CD14-positive monocyte (primary cell): ENCODE measurements at regions not wholly inside any gene's neighbourhood (a gene's known extent, or its start where the extent isn't known, plus 50 kb on each side); places are given as distances from the start of the nearest gene placed in this dataset.
"Not testable (repeated sequence)": the region's sequence is repeated elsewhere in the genome, so short reads cannot be mapped to it uniquely, and the experiment has no call there.

ENCODE experiments used
- DNase-seq, 3 donors: peaks; one replicate each; pipeline ENCODE4 v3.0.0-alpha.2; 2011 to 2022
- H2AFZ ChIP-seq: 2 replicates; pipeline ENCODE4 v1.6.0; 2012; ENCODE audit warnings: mild to moderate bottlenecking, low read depth, low read length, inconsistent platforms; ENCODE audit not compliant: insufficient read depth, poor library complexity, severe bottlenecking
- H3K27ac ChIP-seq, 2 donors: 1 replicate in 1 of 2; 2 replicates in 1 of 2; pipeline ENCODE4 v1.5.1; 2012 to 2013; ENCODE audit warnings: low read length in 2 of 2, control low read depth in 1 of 2, inconsistent platforms in 1 of 2, low read depth in 1 of 2, mild to moderate bottlenecking in 1 of 2
- H3K27me3 ChIP-seq, 2 donors: one replicate each; pipeline versions ENCODE4 v1.6.0 to v1.6.1; 2011 to 2013; ENCODE audit warnings: low read length in 2 of 2; ENCODE audit not compliant: control insufficient read depth in 2 of 2, insufficient read depth in 2 of 2
- H3K36me3 ChIP-seq, 2 donors: replicated peaks in 1 of 2; 1 replicate in 1 of 2; 2 replicates in 1 of 2; pipeline versions ENCODE4 v1.5.1 to v1.6.1; 2012 to 2013; ENCODE audit warnings: low read length in 2 of 2, control low read depth in 1 of 2, inconsistent platforms in 1 of 2, mild to moderate bottlenecking in 1 of 2; ENCODE audit not compliant: insufficient read depth in 2 of 2, control insufficient read depth in 1 of 2
- H3K4me1 ChIP-seq, 2 donors: 1 replicate in 1 of 2; 2 replicates in 1 of 2; pipeline versions ENCODE4 v1.5.1 to v1.6.1; 2012 to 2013; ENCODE audit warnings: low read length in 2 of 2, control low read depth in 1 of 2, inconsistent platforms in 1 of 2, mild to moderate bottlenecking in 1 of 2, moderate library complexity in 1 of 2; ENCODE audit not compliant: insufficient read depth in 2 of 2, control insufficient read depth in 1 of 2
- H3K4me2 ChIP-seq: replicated peaks from 2 replicates; pipeline ENCODE3; 2012; ENCODE audit warnings: low read length, moderate library complexity, mild to moderate bottlenecking; ENCODE audit not compliant: poor library complexity, severe bottlenecking; ENCODE audit errors: extremely low read depth
- H3K4me3 ChIP-seq, 3 experiments: fragments of 200-600 bp in 1 of 3; sonication (generic) in 1 of 3; replicated peaks in 1 of 3; 1 replicate in 2 of 3; 2 replicates in 1 of 3; pipeline ENCODE4 v1.5.1; 2011 to 2013; ENCODE audit warnings: low read length in 3 of 3, mild to moderate bottlenecking in 3 of 3, control low read depth in 2 of 3, low read depth in 2 of 3, inconsistent platforms in 1 of 3, moderate library complexity in 1 of 3
- H3K79me2 ChIP-seq: 2 replicates; pipeline ENCODE4 v1.6.0; 2012; ENCODE audit warnings: mild to moderate bottlenecking, control low read depth, inconsistent platforms, low read length, moderate library complexity; ENCODE audit not compliant: insufficient read depth
- H3K9ac ChIP-seq: 2 replicates; pipeline ENCODE4 v1.6.0; 2017; ENCODE audit warnings: low read length, mild to moderate bottlenecking; ENCODE audit not compliant: insufficient read depth, poor library complexity, severe bottlenecking
- H3K9me3 ChIP-seq, 2 donors: replicated peaks in 1 of 2; 1 replicate in 1 of 2; 2 replicates in 1 of 2; pipeline versions ENCODE4 v1.5.1 to v1.6.1; 2012 to 2013; ENCODE audit warnings: low read length in 2 of 2, control low read depth in 1 of 2; ENCODE audit not compliant: control insufficient read depth in 1 of 2, insufficient read depth in 1 of 2
- H4K20me1 ChIP-seq: 2 replicates; pipeline ENCODE4 v1.6.0; 2012; ENCODE audit warnings: mild to moderate bottlenecking, low read length, control low read depth, moderate library complexity; ENCODE audit not compliant: insufficient read depth
- H3K27ac Mint-ChIP-seq, 7 donors: one replicate each; pipeline ENCODE4 v1.8.0; 2020; ENCODE audit warnings: mild to moderate bottlenecking in 7 of 7, mixed read lengths in 7 of 7, moderate library complexity in 6 of 7, inconsistent platforms in 2 of 7
- H3K27me3 Mint-ChIP-seq, 3 donors: one replicate each; pipeline ENCODE4 v1.8.0; 2021 to 2022; ENCODE audit warnings: low read depth in 3 of 3, mild to moderate bottlenecking in 3 of 3, mixed read lengths in 3 of 3, moderate library complexity in 3 of 3, inconsistent platforms in 1 of 3
- H3K36me3 Mint-ChIP-seq, 2 donors: one replicate each; pipeline ENCODE4 v1.8.0; 2020; ENCODE audit warnings: mixed read lengths in 2 of 2, inconsistent platforms in 1 of 2, mild to moderate bottlenecking in 1 of 2
- H3K4me1 Mint-ChIP-seq: one replicate; pipeline ENCODE4 v1.8.0; 2020; ENCODE audit warnings: mild to moderate bottlenecking, mixed read lengths
- H3K4me3 Mint-ChIP-seq, 2 donors: one replicate each; pipeline ENCODE4 v1.8.0; 2020; ENCODE audit warnings: mild to moderate bottlenecking in 2 of 2, mixed read lengths in 2 of 2, moderate library complexity in 1 of 2
- H3K9me3 Mint-ChIP-seq, 7 donors: one replicate each; pipeline ENCODE4 v1.8.0; 2020 to 2022; ENCODE audit warnings: mixed read lengths in 7 of 7, mild to moderate bottlenecking in 6 of 7, moderate library complexity in 6 of 7, inconsistent platforms in 2 of 7
- CTCF ChIP-seq: fragments of 200-600 bp; IDR thresholded peaks from one replicate; pipeline ENCODE4 v1.8.0; 2022; ENCODE audit warnings: antibody characterized with exemption, mild to moderate bottlenecking
- WGBS: methylation state at CpG from one replicate; pipeline ENCODE4 v1.1.5; 2013; ENCODE audit warnings: missing lambda C conversion rate; ENCODE audit not compliant: insufficient coverage; 5-methylcytosine and 5-hydroxymethylcytosine counted together
- intact Hi-C, 2 donors: fragments of 100-400 bp; cut with micrococcal nuclease; formaldehyde crosslinking; loops; one replicate each; pipeline versions ENCODE4 v1.15.0 to v1.15.1; 2023

- no peak for TF ChIP-seq CTCF
- Mint-ChIP-seq H3K27ac (no peak overlapping the region), H3K36me3 (peaks cover 0 to 3% of the 10 kb centered on the region in 2 donors), H3K27me3 (peaks cover 0 to 2% (median 0%) of the 10 kb centered on the region in 3 donors), H3K9me3 (peaks cover 0 to 6% (median 0%) of the 10 kb centered on the region in 7 donors), H3K4me3 (no peak overlapping the region), H3K4me1 (no peaks in the 10 kb centered on the region)
- no peaks in the 10 kb centered on the region for H3K4me1 ChIP-seq
- H3K4me2 ChIP-seq: no peak overlapping the region
- WGBS: no CpG with 5 or more reads among the region's 1 CpG
- H3K9ac ChIP-seq: no peak overlapping the region
- no peaks in the 10 kb centered on the region for H4K20me1 ChIP-seq
- no peak overlapping the region for H3K27ac ChIP-seq
- DNase-seq: no peak
- no peak overlapping the region for H3K4me3 ChIP-seq
- H3K9me3 ChIP-seq: no peaks in the 10 kb centered on the region
- no peaks in the 10 kb centered on the region for H3K36me3 ChIP-seq
- no peaks in the 10 kb centered on the region for H3K79me2 ChIP-seq
- H2AFZ ChIP-seq: no peak overlapping the region
- no peaks in the 10 kb centered on the region for H3K27me3 ChIP-seq
- intact Hi-C loops: no loop called here
Measured at GRCh38 chr2:181792906-181793305, 98.6 kb upstream of the ITPRID2 start.

GRCh38 chr2:181798022-181798421, 93.5 kb upstream of the ITPRID2 start:
- Mint-ChIP-seq H3K27ac (no peak overlapping the region), H3K27me3 (peaks cover 0 to 2% (median 2%) of the 10 kb centered on the region in 3 donors), H3K9me3 (peaks cover 0 to 7% (median 0%) of the 10 kb centered on the region in 7 donors), H3K4me3 (no peak overlapping the region), H3K36me3 (peaks cover 0 to under 1% of the 10 kb centered on the region in 2 donors), H3K4me1 (peaks cover 2% of the 10 kb centered on the region)
- no CpG with 5 or more reads among the region's 2 CpGs for WGBS
- no peak overlapping the region for H3K9ac ChIP-seq
- no peaks in the 10 kb centered on the region for H4K20me1 ChIP-seq
- H3K9me3 ChIP-seq: no peaks in the 10 kb centered on the region
- no peak overlapping the region for H2AFZ ChIP-seq
- DNase-seq: no peak
- no peak overlapping the region for H3K4me3 ChIP-seq
- no peak overlapping the region for H3K4me2 ChIP-seq
- no peak overlapping the region for H3K27ac ChIP-seq
- intact Hi-C loops: no loop called here
- no peaks in the 10 kb centered on the region for H3K79me2 ChIP-seq
- no peaks in the 10 kb centered on the region for H3K27me3 ChIP-seq
- TF ChIP-seq CTCF: no peak
- H3K36me3 ChIP-seq: no peaks in the 10 kb centered on the region
- no peaks in the 10 kb centered on the region for H3K4me1 ChIP-seq

GRCh38 chr2:181802300-181802699, 89.2 kb upstream of the ITPRID2 start:
- H3K27ac Mint-ChIP-seq, H3K27me3 ChIP-seq, H3K9me3 ChIP-seq, H3K4me3 ChIP-seq, intact Hi-C loops, H3K27me3 Mint-ChIP-seq, H3K4me2 ChIP-seq, H3K4me3 Mint-ChIP-seq, H3K79me2 ChIP-seq, H3K9me3 Mint-ChIP-seq, DNase-seq, H4K20me1 ChIP-seq, H2AFZ ChIP-seq, H3K36me3 ChIP-seq, H3K36me3 Mint-ChIP-seq, H3K9ac ChIP-seq, H3K27ac ChIP-seq: not testable (repeated sequence)
- WGBS: no CpG with 5 or more reads among the region's 1 CpG
- H3K4me1 ChIP-seq: peaks cover 16 to 23% of the 10 kb centered on the region in 2 donors
- peaks cover 23% of the 10 kb centered on the region for H3K4me1 Mint-ChIP-seq
